ENCODE measurements at regions not wholly inside any gene's neighbourhood (a gene's known extent, or its start where the extent isn't known, plus 50 kb on each side); places are given as distances from the start of the nearest gene placed in this dataset.

- TF ChIP-seq BCL3 (CRISPR knock-in tag; IDR thresholded peaks at IDR 0.05): no peak
Observed at GRCh38 chr2:192448881-192449280, 254.1 kb upstream of the TMEFF2 start (continued).

- DNase-seq (ENCODE audit: low spot score) (no peak), ATAC-seq (no peak), FAIRE-seq (no peak)
- Histone ChIP-seq H3K4me1 (ENCODE audit: insufficient read depth, low read length) (no peaks in the 10 kb centered on the region), H3K27me3 (ENCODE audit: control insufficient read depth in 1 of 2, insufficient read depth in 2 of 2, low read length in 2 of 2) (no peaks in the 10 kb centered on the region), H3K4me3 (replicated peaks in 1 of 3; ENCODE audit: insufficient read depth in 1 of 3, low read depth in 2 of 3, low read length in 3 of 3) (no peak overlapping the region; a peak in 1 of 6 replicates), H3K36me3 (replicated peaks in 1 of 2; ENCODE audit: control insufficient read depth in 1 of 2, insufficient read depth in 2 of 2, low read length in 2 of 2) (no peaks in the 10 kb centered on the region), H3K27ac (ENCODE audit: extremely low read length, insufficient read depth, low read length) (no peak overlapping the region), H4K20me1 (ENCODE audit: insufficient read depth, low read length) (no peaks in the 10 kb centered on the region), H3K4me2 (ENCODE audit: low read depth, low read length) (no peak overlapping the region), H2AFZ (ENCODE audit: low read length) (no peak overlapping the region), H3K9me3 (ENCODE audit: low read length) (no peaks in the 10 kb centered on the region), H3K79me2 (ENCODE audit: insufficient read depth, low read length) (no peaks in the 10 kb centered on the region), H3K9ac (ENCODE audit: insufficient read depth, low read depth, low read length) (no peak overlapping the region)
- POLR2A ChIA-PET: no interaction called here
- 12% methylated on average over 7 of the region's 7 CpGs for WGBS (ENCODE audit: low lambda C conversion rate)
- BruUV-seq (replicated peaks): no TSS peak
- intact Hi-C loops (cut with micrococcal nuclease; ENCODE audit: unreplicated experiment) (no loop called here), in situ Hi-C loops (cut with HindIII; ENCODE audit: extremely low pct_ligation_motif_present, low pct_unique_long_range_greater_than_20kb) (no loop called here)
- CTCF ChIA-PET (ENCODE audit: low intra/inter-chr PET ratio, low total read pairs): no interaction called here
- no peak for TF ChIP-seq ZNF777 (CRISPR knock-in tag; IDR thresholded peaks at IDR 0.05)
- peak; percentile 74; the same call in 1 of the 2 replicates for TF ChIP-seq RAD51 (IDR thresholded peaks at IDR 0.05; ENCODE audit: borderline replicate concordance)
- no peak for TF ChIP-seq ZNF557 (CRISPR knock-in tag; IDR thresholded peaks at IDR 0.05)
- TF ChIP-seq ZSCAN29 (CRISPR knock-in tag; conservative IDR thresholded peaks at IDR 0.05): no peak
Observed at GRCh38 chr2:192444286-192444838, 249.6 kb upstream of the TMEFF2 start.

- Histone ChIP-seq H3K9me3 (ENCODE audit: low read length) (no peaks in the 10 kb centered on the region), H3K9ac (ENCODE audit: insufficient read depth, low read depth, low read length) (no peak overlapping the region), H3K36me3 (replicated peaks in 1 of 2; ENCODE audit: control insufficient read depth in 1 of 2, insufficient read depth in 2 of 2, low read length in 2 of 2) (no peaks in the 10 kb centered on the region), H4K20me1 (ENCODE audit: insufficient read depth, low read length) (no peaks in the 10 kb centered on the region), H3K79me2 (ENCODE audit: insufficient read depth, low read length) (no peaks in the 10 kb centered on the region), H2AFZ (ENCODE audit: low read length) (no peak overlapping the region), H3K27ac (ENCODE audit: extremely low read length, insufficient read depth, low read length) (no peak overlapping the region), H3K4me1 (ENCODE audit: insufficient read depth, low read length) (no peaks in the 10 kb centered on the region), H3K27me3 (ENCODE audit: control insufficient read depth in 1 of 2, insufficient read depth in 2 of 2, low read length in 2 of 2) (no peaks in the 10 kb centered on the region), H3K4me2 (ENCODE audit: low read depth, low read length) (no peak overlapping the region), H3K4me3 (replicated peaks in 1 of 3; ENCODE audit: insufficient read depth in 1 of 3, low read depth in 2 of 3, low read length in 3 of 3) (no peak overlapping the region)
- in situ Hi-C loops (cut with HindIII; ENCODE audit: extremely low pct_ligation_motif_present, low pct_unique_long_range_greater_than_20kb) (no loop called here), intact Hi-C loops (cut with micrococcal nuclease; ENCODE audit: unreplicated experiment) (no loop called here)
- ChIA-PET POLR2A (no interaction called here), CTCF (ENCODE audit: low intra/inter-chr PET ratio, low total read pairs) (no interaction called here)
- WGBS (ENCODE audit: low lambda C conversion rate): 11% methylated on average over 2 of the region's 2 CpGs
- DNase-seq (ENCODE audit: low spot score): no peak
- BruUV-seq (replicated peaks): no TSS peak
- no peak for ATAC-seq
- FAIRE-seq: no peak
- TF ChIP-seq ZNF180 (CRISPR knock-in tag; IDR thresholded peaks at IDR 0.05; ENCODE audit: borderline replicate concordance, low read depth): no peak
- no peak for TF ChIP-seq HMGXB3 (CRISPR knock-in tag; IDR thresholded peaks at IDR 0.05; ENCODE audit: borderline replicate concordance)
- TF ChIP-seq CREB1 (IDR thresholded peaks at IDR 0.05): no peak
- TF ChIP-seq CREB1 (CRISPR knock-in tag; IDR thresholded peaks at IDR 0.05): no peak
- TF ChIP-seq PREB (CRISPR knock-in tag; IDR thresholded peaks at IDR 0.05): no peak
- TF ChIP-seq CCDC6 (CRISPR knock-in tag; IDR thresholded peaks at IDR 0.05): no peak
Observed at GRCh38 chr2:192443831-192444230, 249.1 kb upstream of the TMEFF2 start.
